ENCODE measurements at regions not wholly inside any gene's neighbourhood (a gene's known extent, or its start where the extent isn't known, plus 50 kb on each side); places are given as distances from the start of the nearest gene placed in this dataset.

DNA sequence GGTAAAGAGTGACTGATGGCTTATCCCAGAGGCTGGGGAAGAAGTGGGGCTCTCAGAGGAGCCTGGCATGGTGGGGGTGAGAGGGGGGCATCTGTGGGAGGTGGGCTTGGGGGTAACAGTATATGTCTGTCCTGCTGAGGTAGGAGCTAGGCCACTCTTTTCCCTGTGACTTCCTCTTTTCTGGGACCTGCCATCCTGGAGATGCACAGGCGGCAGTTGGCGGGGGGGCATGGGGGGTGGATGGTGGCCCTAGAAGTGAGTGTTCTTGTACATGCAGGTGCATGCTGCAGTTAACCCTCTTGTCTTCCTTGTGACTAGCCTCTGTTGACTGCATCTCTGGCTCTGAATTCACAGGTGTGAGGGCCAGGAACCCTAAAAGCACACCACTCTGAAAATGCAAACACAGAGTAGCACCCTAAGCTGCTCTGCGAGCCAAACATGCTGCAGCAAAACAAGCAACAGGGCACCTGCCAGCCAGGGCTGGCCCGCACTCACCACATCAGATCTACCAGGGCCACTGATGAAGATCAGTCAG lies 123.8 kb upstream of the SHB start:
- no peak for DNase-seq (ENCODE audit: low read depth)
- H3K4me3 ChIP-seq (ENCODE audit: low read depth, low read length) = no peak overlapping the region
- TF ChIP-seq, protein P1, sequence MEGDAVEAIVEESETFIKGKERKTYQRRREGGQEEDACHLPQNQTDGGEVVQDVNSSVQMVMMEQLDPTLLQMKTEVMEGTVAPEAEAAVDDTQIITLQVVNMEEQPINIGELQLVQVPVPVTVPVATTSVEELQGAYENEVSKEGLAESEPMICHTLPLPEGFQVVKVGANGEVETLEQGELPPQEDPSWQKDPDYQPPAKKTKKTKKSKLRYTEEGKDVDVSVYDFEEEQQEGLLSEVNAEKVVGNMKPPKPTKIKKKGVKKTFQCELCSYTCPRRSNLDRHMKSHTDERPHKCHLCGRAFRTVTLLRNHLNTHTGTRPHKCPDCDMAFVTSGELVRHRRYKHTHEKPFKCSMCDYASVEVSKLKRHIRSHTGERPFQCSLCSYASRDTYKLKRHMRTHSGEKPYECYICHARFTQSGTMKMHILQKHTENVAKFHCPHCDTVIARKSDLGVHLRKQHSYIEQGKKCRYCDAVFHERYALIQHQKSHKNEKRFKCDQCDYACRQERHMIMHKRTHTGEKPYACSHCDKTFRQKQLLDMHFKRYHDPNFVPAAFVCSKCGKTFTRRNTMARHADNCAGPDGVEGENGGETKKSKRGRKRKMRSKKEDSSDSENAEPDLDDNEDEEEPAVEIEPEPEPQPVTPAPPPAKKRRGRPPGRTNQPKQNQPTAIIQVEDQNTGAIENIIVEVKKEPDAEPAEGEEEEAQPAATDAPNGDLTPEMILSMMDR (conservative IDR thresholded peaks at IDR 0.05; ENCODE audit: low read depth, low read length) = no peak

DNA sequence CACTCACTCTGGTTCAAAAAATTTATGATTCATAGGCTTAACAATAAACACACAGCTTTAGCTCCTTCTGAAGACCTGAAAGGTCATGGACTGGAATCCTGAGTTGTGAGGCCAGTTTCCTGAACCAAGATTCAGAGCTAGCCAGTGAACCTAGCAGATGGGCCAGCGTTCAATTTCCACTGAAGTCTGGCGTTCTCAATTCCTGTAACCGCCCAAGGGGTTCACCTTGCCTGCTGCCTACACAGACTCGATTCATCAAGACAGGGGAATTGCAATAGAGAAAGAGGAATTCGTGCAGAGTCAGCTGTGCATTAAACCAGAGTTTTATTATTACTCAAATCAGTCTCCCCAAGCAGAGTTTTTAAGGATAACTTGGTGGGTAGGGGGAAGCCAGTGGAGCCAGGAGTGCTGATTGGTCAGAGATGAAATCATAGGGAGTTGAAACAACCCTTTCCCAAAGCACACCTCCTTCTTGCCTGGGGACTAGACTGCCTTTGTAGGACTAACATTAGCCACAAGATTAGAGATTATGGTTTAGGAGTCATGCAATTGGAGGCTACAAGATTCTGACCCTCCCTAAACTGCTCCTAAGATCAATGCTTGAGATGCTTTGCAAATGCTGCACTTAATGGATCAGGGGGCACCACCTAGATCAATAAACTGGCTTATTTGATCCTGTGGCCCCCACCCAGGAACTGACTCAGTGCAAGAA lies 117.5 kb upstream of the SHB start:
- no peak for DNase-seq (ENCODE audit: low read depth)
- no peak overlapping the region for H3K4me3 ChIP-seq (ENCODE audit: low read depth, low read length)
- TF ChIP-seq, protein P1 (conservative IDR thresholded peaks at IDR 0.05; ENCODE audit: low read depth, low read length) = no peak

DNA sequence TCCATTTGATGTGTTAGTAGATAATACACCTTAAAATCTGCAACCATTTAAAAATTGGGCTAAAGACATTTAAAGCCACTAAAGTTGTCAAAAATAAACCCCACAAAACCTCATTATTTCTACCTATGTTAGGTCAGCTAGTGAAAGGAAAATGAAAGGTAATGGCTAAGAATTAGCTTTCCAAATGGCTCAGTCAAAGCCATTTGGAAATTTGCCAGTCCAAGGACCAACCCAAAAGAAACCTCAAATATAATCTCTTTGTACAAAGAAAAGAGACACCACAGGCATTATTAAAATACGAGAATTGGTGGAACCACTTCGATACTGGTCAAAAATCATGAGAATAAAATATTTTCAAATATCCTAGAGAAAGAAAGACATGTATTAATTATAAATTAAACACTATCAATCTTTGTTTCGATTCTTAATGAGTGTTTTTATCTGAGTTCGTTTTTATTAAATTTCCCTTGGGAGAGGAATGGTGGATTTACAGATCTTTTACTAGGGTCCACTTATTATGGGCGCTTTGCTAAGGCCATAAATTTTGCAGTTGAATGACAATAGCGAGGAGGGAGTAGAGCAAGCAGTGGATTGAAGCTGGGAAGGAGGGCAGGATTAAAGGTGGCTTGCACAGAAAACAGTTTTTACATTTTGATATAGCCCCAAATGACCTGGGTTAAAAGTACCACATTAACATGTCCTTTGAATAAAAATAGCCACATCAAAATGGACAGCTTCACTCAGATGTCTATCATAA lies 116.8 kb upstream of the SHB start:
- H3K4me3 ChIP-seq (ENCODE audit: low read depth, low read length) = no peak overlapping the region
- no peak for DNase-seq (ENCODE audit: low read depth)
- TF ChIP-seq, protein P1 (conservative IDR thresholded peaks at IDR 0.05; ENCODE audit: low read depth, low read length) = no peak

DNA sequence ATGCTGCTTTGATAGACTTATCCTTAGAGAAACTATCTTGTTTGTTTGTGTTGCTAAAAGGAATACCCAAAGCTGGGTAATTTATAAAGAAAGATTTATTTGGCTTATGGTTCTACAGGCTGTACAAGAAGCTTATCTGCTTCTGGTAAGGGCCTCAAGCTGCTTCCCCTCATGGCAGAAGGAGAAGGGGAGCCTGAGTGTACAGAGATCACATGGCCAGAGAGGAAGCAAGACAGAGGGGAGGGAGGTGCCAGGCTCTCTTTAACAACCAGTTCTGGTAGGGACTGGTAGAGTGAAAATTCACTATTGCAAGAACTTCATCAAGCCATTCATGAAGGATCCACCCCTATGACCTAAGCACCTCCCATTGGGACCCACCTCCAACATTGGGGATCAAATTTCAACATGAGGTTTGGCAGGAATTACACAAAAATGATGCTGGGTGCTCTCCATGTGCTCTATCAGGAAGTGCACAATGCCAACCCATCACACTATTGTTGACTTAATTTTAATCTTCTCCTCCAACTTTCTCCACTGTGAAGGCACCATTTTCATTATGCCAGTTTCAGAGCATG lies 115.1 kb upstream of the SHB start:
- TF ChIP-seq, protein P1 (conservative IDR thresholded peaks at IDR 0.05; ENCODE audit: low read depth, low read length) = no peak
- no peak for DNase-seq (ENCODE audit: low read depth)
- no peak overlapping the region for H3K4me3 ChIP-seq (ENCODE audit: low read depth, low read length)

DNA sequence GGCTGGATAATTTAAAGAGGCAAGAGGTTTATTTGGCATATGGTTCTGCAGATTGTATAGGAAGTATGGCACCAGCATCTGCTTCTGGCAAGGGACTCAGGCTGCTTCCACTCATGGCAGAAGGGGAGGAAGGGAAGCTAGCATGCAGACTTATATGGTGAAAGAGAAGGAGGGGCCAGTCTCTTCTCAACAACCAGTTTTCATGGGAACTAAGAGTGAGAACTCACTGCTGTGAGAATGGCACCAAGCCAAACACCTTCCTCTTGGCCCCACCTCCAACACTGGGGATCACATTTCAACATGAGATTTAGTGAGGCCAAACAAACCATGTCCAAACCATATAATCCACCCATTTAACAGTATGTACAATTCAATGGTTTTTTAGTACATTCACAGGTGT lies 113.3 kb upstream of the SHB start:
- H3K4me3 ChIP-seq (ENCODE audit: low read depth, low read length) = no peak overlapping the region
- DNase-seq (ENCODE audit: low read depth) = no peak

DNA sequence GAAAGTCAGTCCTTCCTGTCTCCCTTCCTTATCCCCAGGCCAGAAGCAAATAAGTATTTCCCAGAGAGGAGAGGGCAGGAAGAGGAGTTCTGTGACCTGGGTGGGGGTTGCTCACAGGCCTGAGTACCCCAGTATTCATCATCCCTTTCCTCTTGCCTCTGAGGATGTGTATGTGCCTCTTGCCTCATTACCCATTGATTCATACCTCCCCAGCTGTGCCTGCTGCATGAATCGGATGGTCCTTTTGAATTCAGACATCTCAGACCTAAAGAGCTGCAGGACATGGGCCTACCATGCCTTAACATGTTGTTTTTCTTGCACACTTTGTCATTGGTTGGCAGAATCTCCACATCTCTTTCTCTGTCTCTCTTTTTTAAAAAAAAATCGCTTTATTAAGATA lies 112.8 kb upstream of the SHB start:
- H3K4me3 ChIP-seq (ENCODE audit: low read depth, low read length) = no peak overlapping the region
- TF ChIP-seq, protein P1 (conservative IDR thresholded peaks at IDR 0.05; ENCODE audit: low read depth, low read length) = no peak
- DNase-seq (ENCODE audit: low read depth) = no peak

More for the DNA sequence above, 113.3 kb upstream of the SHB start:
- TF ChIP-seq, protein P1 (conservative IDR thresholded peaks at IDR 0.05; ENCODE audit: low read depth, low read length) = no peak

Data from epithelial cell of proximal tubule (primary cell).